ENCODE measurements at regions not wholly inside any gene's neighbourhood (a gene's known extent, or its start where the extent isn't known, plus 50 kb on each side); places are given as distances from the start of the nearest gene placed in this dataset.

DNA sequence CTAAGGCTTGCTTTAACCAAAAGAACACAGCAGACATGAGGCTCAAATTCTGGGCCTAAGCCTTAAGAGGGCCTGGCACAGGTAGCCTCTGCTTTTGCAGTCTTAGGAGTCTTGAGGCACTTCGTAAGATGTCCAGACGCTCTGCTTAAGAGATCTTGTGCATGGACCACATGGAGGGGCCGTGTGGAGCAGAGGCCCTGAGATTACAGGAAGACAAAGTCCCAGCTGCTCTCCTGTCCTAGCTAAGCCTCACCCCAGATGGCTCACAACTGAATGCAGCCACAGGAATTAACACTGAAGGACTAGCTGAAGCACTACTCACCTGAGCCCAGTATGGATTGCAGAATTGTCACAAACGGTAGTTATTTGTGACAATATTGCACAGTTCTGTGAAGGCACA lies 446.0 kb downstream of the PDZRN4 start:
- no peak overlapping the region for H3K4me2 ChIP-seq (ENCODE audit: low read length)
- no peaks in the 10 kb centered on the region for H3K9me2 ChIP-seq (replicated peaks; ENCODE audit: control insufficient read depth, low read length)
- TF ChIP-seq, protein P1, sequence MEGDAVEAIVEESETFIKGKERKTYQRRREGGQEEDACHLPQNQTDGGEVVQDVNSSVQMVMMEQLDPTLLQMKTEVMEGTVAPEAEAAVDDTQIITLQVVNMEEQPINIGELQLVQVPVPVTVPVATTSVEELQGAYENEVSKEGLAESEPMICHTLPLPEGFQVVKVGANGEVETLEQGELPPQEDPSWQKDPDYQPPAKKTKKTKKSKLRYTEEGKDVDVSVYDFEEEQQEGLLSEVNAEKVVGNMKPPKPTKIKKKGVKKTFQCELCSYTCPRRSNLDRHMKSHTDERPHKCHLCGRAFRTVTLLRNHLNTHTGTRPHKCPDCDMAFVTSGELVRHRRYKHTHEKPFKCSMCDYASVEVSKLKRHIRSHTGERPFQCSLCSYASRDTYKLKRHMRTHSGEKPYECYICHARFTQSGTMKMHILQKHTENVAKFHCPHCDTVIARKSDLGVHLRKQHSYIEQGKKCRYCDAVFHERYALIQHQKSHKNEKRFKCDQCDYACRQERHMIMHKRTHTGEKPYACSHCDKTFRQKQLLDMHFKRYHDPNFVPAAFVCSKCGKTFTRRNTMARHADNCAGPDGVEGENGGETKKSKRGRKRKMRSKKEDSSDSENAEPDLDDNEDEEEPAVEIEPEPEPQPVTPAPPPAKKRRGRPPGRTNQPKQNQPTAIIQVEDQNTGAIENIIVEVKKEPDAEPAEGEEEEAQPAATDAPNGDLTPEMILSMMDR (IDR thresholded peaks at IDR 0.05; ENCODE audit: low read depth, low read length, poor library complexity, severe bottlenecking): no peak
- TF ChIP-seq EZH2phosphoT487 (IDR thresholded peaks at IDR 0.05; ENCODE audit: borderline replicate concordance, low read length): no peak
- H3F3A ChIP-seq (ENCODE audit: control insufficient read depth, insufficient read depth): no peaks in the 10 kb centered on the region
- H4K20me1 ChIP-seq (ENCODE audit: control insufficient read depth, insufficient read depth, low read depth, low read length): no peaks in the 10 kb centered on the region
- no peaks in the 10 kb centered on the region for H3K36me3 ChIP-seq (ENCODE audit: control insufficient read depth, low read length)
- H3K4me1 ChIP-seq (ENCODE audit: control insufficient read depth, low read length): no peaks in the 10 kb centered on the region
- no peaks in the 10 kb centered on the region for H3K27me3 ChIP-seq (ENCODE audit: control insufficient read depth, low read length)
- H3K9me3 ChIP-seq (ENCODE audit: control insufficient read depth, insufficient read depth, low read length): no peaks in the 10 kb centered on the region
- no peak overlapping the region for H3K27ac ChIP-seq (ENCODE audit: low read depth, low read length)
- H3K79me2 ChIP-seq (ENCODE audit: control insufficient read depth, low read length): no peaks in the 10 kb centered on the region
- no peak overlapping the region for H3K4me3 ChIP-seq (ENCODE audit: low read length)

DNA sequence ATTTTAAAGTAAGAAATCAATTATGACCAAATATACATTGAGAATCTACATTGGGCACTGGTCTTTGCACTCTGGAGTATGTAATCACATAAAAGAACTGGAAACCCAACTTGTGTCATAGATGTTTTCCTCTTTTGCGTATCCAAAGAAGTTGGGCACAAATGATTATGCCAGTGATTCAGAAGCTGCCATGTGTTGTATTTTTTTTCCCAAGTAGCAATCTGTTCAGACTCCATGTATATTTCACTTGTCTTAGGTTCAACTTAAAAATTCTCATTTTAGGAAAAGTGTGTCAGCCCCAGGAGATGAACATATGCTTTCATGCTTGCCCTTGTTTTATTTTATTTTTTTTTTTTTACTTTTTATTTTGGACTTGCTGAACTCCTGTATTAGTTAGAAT lies 441.5 kb downstream of the PDZRN4 start:
- Histone ChIP-seq H3K9me3 (ENCODE audit: control insufficient read depth, insufficient read depth, low read length) (no peaks in the 10 kb centered on the region), H3F3A (ENCODE audit: control insufficient read depth, insufficient read depth) (no peaks in the 10 kb centered on the region), H3K36me3 (ENCODE audit: control insufficient read depth, low read length) (no peaks in the 10 kb centered on the region), H3K27me3 (ENCODE audit: control insufficient read depth, low read length) (no peaks in the 10 kb centered on the region), H3K4me1 (ENCODE audit: control insufficient read depth, low read length) (no peaks in the 10 kb centered on the region), H4K20me1 (ENCODE audit: control insufficient read depth, insufficient read depth, low read depth, low read length) (no peaks in the 10 kb centered on the region), H3K9me2 (replicated peaks; ENCODE audit: control insufficient read depth, low read length) (no peaks in the 10 kb centered on the region), H3K79me2 (ENCODE audit: control insufficient read depth, low read length) (no peaks in the 10 kb centered on the region), H3K27ac (ENCODE audit: low read depth, low read length) (no peak overlapping the region), H3K4me2 (ENCODE audit: low read length) (no peak overlapping the region), H3K4me3 (ENCODE audit: low read length) (no peak overlapping the region)
- no peak for TF ChIP-seq EZH2phosphoT487 (IDR thresholded peaks at IDR 0.05; ENCODE audit: borderline replicate concordance, low read length)
- TF ChIP-seq, protein P1 (IDR thresholded peaks at IDR 0.05; ENCODE audit: low read depth, low read length, poor library complexity, severe bottlenecking): no peak

DNA sequence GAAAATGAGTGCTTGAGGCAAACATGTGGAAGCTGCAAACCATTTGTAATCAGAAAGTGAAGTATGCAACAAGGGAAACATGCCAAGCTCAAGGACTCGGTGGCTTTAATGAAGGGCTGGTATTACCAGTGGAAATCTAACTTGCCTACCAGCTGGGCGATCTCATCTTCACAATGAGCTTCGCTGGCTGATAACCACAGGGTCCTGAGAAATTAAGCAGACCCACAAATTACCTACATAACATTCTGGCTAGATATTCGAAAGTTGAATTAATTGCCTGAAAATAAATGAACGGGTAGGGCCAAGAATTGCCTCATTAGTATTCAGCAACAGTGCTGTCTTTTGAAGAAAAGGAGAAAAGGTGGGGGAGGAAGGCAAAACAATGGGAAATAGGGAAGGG lies 439.4 kb downstream of the PDZRN4 start:
- H3K4me3 ChIP-seq (ENCODE audit: low read length): no peak overlapping the region
- H3K4me1 ChIP-seq (ENCODE audit: control insufficient read depth, low read length): no peaks in the 10 kb centered on the region
- H3F3A ChIP-seq (ENCODE audit: control insufficient read depth, insufficient read depth): no peaks in the 10 kb centered on the region
- H3K36me3 ChIP-seq (ENCODE audit: control insufficient read depth, low read length): no peaks in the 10 kb centered on the region
- H3K4me2 ChIP-seq (ENCODE audit: low read length): no peak overlapping the region
- TF ChIP-seq EZH2phosphoT487 (IDR thresholded peaks at IDR 0.05; ENCODE audit: borderline replicate concordance, low read length): no peak
- TF ChIP-seq, protein P1 (IDR thresholded peaks at IDR 0.05; ENCODE audit: low read depth, low read length, poor library complexity, severe bottlenecking): no peak
- H3K27ac ChIP-seq (ENCODE audit: low read depth, low read length): no peak overlapping the region
- H3K79me2 ChIP-seq (ENCODE audit: control insufficient read depth, low read length): no peaks in the 10 kb centered on the region
- H3K27me3 ChIP-seq (ENCODE audit: control insufficient read depth, low read length): no peaks in the 10 kb centered on the region
- no peaks in the 10 kb centered on the region for H3K9me3 ChIP-seq (ENCODE audit: control insufficient read depth, insufficient read depth, low read length)
- H4K20me1 ChIP-seq (ENCODE audit: control insufficient read depth, insufficient read depth, low read depth, low read length): no peaks in the 10 kb centered on the region
- no peaks in the 10 kb centered on the region for H3K9me2 ChIP-seq (replicated peaks; ENCODE audit: control insufficient read depth, low read length)

DNA sequence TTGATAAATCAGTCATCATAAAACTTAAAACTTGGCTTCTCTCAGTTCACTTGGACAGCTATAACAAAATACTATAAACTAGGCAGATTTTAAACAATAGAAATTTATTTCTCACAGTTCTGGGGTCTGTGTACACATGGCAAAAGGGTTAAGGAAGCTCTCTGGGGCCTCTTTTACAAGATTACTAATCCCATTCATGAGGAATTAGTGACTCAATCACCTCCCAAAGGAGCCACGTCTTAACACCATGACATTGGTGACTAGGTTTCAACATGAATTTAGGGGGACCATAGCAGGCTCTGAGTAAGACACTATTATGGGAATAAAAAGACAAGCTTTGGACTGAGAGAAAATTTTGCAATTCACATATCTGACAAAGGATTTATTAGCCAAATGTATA lies 436.5 kb downstream of the PDZRN4 start:
- H4K20me1 ChIP-seq (ENCODE audit: control insufficient read depth, insufficient read depth, low read depth, low read length): no peaks in the 10 kb centered on the region

More for the DNA sequence above, 436.5 kb downstream of the PDZRN4 start:
- Histone ChIP-seq H3K9me2 (replicated peaks; ENCODE audit: control insufficient read depth, low read length) (no peaks in the 10 kb centered on the region), H3F3A (ENCODE audit: control insufficient read depth, insufficient read depth) (no peaks in the 10 kb centered on the region), H3K27me3 (ENCODE audit: control insufficient read depth, low read length) (no peaks in the 10 kb centered on the region), H3K4me1 (ENCODE audit: control insufficient read depth, low read length) (no peaks in the 10 kb centered on the region), H3K4me3 (ENCODE audit: low read length) (no peak overlapping the region), H3K36me3 (ENCODE audit: control insufficient read depth, low read length) (no peaks in the 10 kb centered on the region), H3K27ac (ENCODE audit: low read depth, low read length) (no peak overlapping the region), H3K79me2 (ENCODE audit: control insufficient read depth, low read length) (no peaks in the 10 kb centered on the region), H3K9me3 (ENCODE audit: control insufficient read depth, insufficient read depth, low read length) (no peaks in the 10 kb centered on the region), H3K4me2 (ENCODE audit: low read length) (no peak overlapping the region)
- TF ChIP-seq, protein P1 (IDR thresholded peaks at IDR 0.05; ENCODE audit: low read depth, low read length, poor library complexity, severe bottlenecking): no peak
- no peak for TF ChIP-seq EZH2phosphoT487 (IDR thresholded peaks at IDR 0.05; ENCODE audit: borderline replicate concordance, low read length)

Data from DOHH2 (cell line).